Esophagus muscularis mucosa (tissue), 4 donors: ENCODE measurements at regions not wholly inside any gene's neighbourhood (a gene's known extent, or its start where the extent isn't known, plus 50 kb on each side); places are given as distances from the start of the nearest gene placed in this dataset.

Source experiments
- CTCF ChIP-seq, 3 experiments: fragments of 200-600 bp in 2 of 3; fragments of 450-650 bp in 1 of 3; sonication (generic) in 2 of 3; IDR thresholded peaks; one replicate each; pipeline ENCODE4 v1.5.1; 2017 to 2019; ENCODE audit warnings: antibody characterized with exemption in 3 of 3, mild to moderate bottlenecking in 2 of 3, moderate library complexity in 1 of 3
- EP300 ChIP-seq: sonication (generic); formaldehyde crosslinking; IDR thresholded peaks from one replicate; pipeline ENCODE4 v1.6.1; 2017; ENCODE audit warnings: antibody characterized with exemption
- POLR2A ChIP-seq: fragments of 450-650 bp; IDR thresholded peaks from one replicate; pipeline ENCODE4 v1.6.1; 2017; ENCODE audit warnings: antibody characterized with exemption, moderate library complexity, mild to moderate bottlenecking, low read depth

- TF ChIP-seq POLR2A (no peak), CTCF (IDR thresholded peaks at IDR 0.05) (no peak), EP300 (no peak)
These were observed 152.0 kb upstream of the CST7 start for GRCh38 chr20:24797113-24797512.
